ENCODE measurements at regions not wholly inside any gene's neighbourhood (a gene's known extent, or its start where the extent isn't known, plus 50 kb on each side); places are given as distances from the start of the nearest gene placed in this dataset.

DNA sequence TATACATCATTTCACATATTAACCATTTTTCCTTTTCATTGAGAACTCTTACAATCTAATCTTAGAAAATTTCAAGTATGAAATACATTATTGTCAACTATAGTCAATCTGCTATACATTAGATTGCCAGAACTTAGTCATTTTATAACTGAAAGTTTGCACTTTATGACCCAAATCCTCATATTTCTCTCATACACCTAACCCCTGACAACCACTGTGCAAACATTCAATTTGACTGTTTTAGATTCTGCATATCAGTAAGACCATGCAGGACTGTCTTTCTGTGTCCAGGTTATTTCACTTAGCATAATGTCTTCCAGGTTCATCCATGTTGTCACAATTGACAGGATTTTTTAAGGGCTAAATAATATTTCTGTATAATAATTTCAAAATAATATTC is 1299.0 kb upstream of the B3GALT2 start:
- TF ChIP-seq, protein P1, sequence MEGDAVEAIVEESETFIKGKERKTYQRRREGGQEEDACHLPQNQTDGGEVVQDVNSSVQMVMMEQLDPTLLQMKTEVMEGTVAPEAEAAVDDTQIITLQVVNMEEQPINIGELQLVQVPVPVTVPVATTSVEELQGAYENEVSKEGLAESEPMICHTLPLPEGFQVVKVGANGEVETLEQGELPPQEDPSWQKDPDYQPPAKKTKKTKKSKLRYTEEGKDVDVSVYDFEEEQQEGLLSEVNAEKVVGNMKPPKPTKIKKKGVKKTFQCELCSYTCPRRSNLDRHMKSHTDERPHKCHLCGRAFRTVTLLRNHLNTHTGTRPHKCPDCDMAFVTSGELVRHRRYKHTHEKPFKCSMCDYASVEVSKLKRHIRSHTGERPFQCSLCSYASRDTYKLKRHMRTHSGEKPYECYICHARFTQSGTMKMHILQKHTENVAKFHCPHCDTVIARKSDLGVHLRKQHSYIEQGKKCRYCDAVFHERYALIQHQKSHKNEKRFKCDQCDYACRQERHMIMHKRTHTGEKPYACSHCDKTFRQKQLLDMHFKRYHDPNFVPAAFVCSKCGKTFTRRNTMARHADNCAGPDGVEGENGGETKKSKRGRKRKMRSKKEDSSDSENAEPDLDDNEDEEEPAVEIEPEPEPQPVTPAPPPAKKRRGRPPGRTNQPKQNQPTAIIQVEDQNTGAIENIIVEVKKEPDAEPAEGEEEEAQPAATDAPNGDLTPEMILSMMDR (IDR thresholded peaks at IDR 0.05), result no peak
- no peak for TF ChIP-seq POLR2A (IDR thresholded peaks at IDR 0.05)
- no peak for TF ChIP-seq EP300 (IDR thresholded peaks at IDR 0.05)
